Retina (tissue), 1 donor: ENCODE measurements at regions not wholly inside any gene's neighbourhood (a gene's known extent, or its start where the extent isn't known, plus 50 kb on each side); places are given as distances from the start of the nearest gene placed in this dataset.
"Not testable (repeated sequence)": the region's sequence is repeated elsewhere in the genome, so short reads cannot be mapped to it uniquely, and the experiment has no call there.

Experiments
- DNase-seq: peaks from one replicate; pipeline ENCODE4 v3.0.0-alpha.2; 2016

GRCh38 chr3:21995079-21995607 lies 244.1 kb upstream of the ZNF385D start:
- DNase-seq = no peak

- no peak for DNase-seq
These were observed 256.4 kb upstream of the ZNF385D start for GRCh38 chr3:22007368-22007767.

- DNase-seq = no peak
These were observed 260.0 kb upstream of the ZNF385D start for GRCh38 chr3:22010997-22011396.

GRCh38 chr3:22012471-22012870 lies 261.5 kb upstream of the ZNF385D start:
- no peak for DNase-seq

GRCh38 chr3:22013641-22014040 lies 262.6 kb upstream of the ZNF385D start:
- DNase-seq = no peak

GRCh38 chr3:22016197-22016596 lies 265.2 kb upstream of the ZNF385D start:
- DNase-seq = no peak

- DNase-seq = not testable (repeated sequence)
These were observed 273.6 kb upstream of the ZNF385D start for GRCh38 chr3:22024638-22025037.

- no peak for DNase-seq
These were observed 278.5 kb upstream of the ZNF385D start for GRCh38 chr3:22029480-22029879.

- no peak for DNase-seq
These were observed 288.2 kb upstream of the ZNF385D start for GRCh38 chr3:22039161-22039560.

- DNase-seq = no peak
These were observed 289.1 kb upstream of the ZNF385D start for GRCh38 chr3:22040150-22040549.

- DNase-seq = no peak
These were observed 294.9 kb upstream of the ZNF385D start for GRCh38 chr3:22045882-22046281.

GRCh38 chr3:22063500-22063899 lies 312.5 kb upstream of the ZNF385D start:
- DNase-seq = no peak

- no peak for DNase-seq
These were observed 317.6 kb upstream of the ZNF385D start for GRCh38 chr3:22068619-22069018.

- no peak for DNase-seq
These were observed 337.2 kb upstream of the ZNF385D start for GRCh38 chr3:22088204-22088603.

GRCh38 chr3:22089284-22089683 lies 338.3 kb upstream of the ZNF385D start:
- peak; percentile 31 for DNase-seq

- no peak for DNase-seq
These were observed 340.3 kb upstream of the ZNF385D start for GRCh38 chr3:22091329-22091728.

- no peak for DNase-seq
These were observed 347.0 kb upstream of the ZNF385D start for GRCh38 chr3:22098021-22098420.

GRCh38 chr3:22101351-22101750 lies 350.3 kb upstream of the ZNF385D start:
- DNase-seq = no peak

GRCh38 chr3:22101811-22102210 lies 350.8 kb upstream of the ZNF385D start:
- no peak for DNase-seq

- no peak for DNase-seq
These were observed 352.4 kb upstream of the ZNF385D start for GRCh38 chr3:22103423-22103822.

GRCh38 chr3:22106213-22106896 lies 355.3 kb upstream of the ZNF385D start:
- no peak for DNase-seq

- DNase-seq = no peak
These were observed 360.2 kb upstream of the ZNF385D start for GRCh38 chr3:22111226-22111625.

GRCh38 chr3:22113453-22113852 lies 362.4 kb upstream of the ZNF385D start:
- DNase-seq = no peak

GRCh38 chr3:22115581-22115980 lies 364.6 kb upstream of the ZNF385D start:
- DNase-seq = no peak

GRCh38 chr3:22117091-22117490 lies 366.1 kb upstream of the ZNF385D start:
- DNase-seq = no peak
